ENCODE measurements at regions not wholly inside any gene's neighbourhood (a gene's known extent, or its start where the extent isn't known, plus 50 kb on each side); places are given as distances from the start of the nearest gene placed in this dataset.

DNA sequence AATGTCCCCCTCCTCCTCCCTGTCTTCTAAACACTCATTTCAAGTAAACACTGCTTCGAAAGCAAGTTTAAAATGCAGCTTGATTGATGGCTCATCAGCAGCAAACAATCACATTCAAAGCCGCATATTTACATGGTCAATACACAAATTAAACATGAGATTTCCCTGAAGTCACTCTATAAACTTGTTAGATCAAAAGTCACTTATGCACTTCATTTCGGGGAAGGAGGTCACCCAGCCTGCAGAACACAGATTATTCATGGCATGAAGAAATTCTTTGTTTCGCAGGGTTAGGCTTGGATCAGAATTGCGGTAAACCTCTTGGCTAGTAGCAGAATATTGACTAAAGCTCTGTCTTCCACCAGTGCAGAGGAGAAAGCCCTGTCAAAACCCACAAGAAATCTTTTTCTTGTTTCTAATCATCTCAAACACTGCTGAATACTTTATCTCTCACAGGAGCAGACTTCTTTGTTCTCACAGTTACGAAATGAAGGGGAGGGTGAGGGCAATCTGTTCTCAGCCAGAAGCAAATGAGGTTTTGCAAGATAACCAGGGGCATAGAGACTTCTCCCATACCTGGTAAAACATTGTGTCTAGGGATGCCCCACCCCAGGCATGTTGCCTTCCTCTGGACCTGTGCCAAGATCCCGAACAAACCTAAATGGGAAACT, 133.3 kb upstream of the CHL1 start:
- Histone ChIP-seq H3F3A (ENCODE audit: control insufficient read depth, insufficient read depth) (no peaks in the 10 kb centered on the region), H3K4me2 (ENCODE audit: low read length) (no peak overlapping the region), H3K4me1 (ENCODE audit: control insufficient read depth, low read length) (no peaks in the 10 kb centered on the region), H4K20me1 (ENCODE audit: control insufficient read depth, insufficient read depth, low read depth, low read length) (no peaks in the 10 kb centered on the region), H3K27ac (ENCODE audit: low read depth, low read length) (no peak overlapping the region), H3K9me2 (replicated peaks; ENCODE audit: control insufficient read depth, low read length) (no peaks in the 10 kb centered on the region), H3K27me3 (ENCODE audit: control insufficient read depth, low read length) (no peaks in the 10 kb centered on the region), H3K4me3 (ENCODE audit: low read length) (no peak overlapping the region), H3K36me3 (ENCODE audit: control insufficient read depth, low read length) (no peaks in the 10 kb centered on the region), H3K79me2 (ENCODE audit: control insufficient read depth, low read length) (no peaks in the 10 kb centered on the region), H3K9me3 (ENCODE audit: control insufficient read depth, insufficient read depth, low read length) (no peaks in the 10 kb centered on the region)
- TF ChIP-seq CTCF (IDR thresholded peaks at IDR 0.05; ENCODE audit: low read depth, low read length, poor library complexity, severe bottlenecking) (no peak), EZH2phosphoT487 (IDR thresholded peaks at IDR 0.05; ENCODE audit: borderline replicate concordance, low read length) (no peak)

GRCh38 chr3:69690-70089, 126.9 kb upstream of the CHL1 start:
- Histone ChIP-seq H3K4me3 (ENCODE audit: low read length) (no peak overlapping the region), H3F3A (ENCODE audit: control insufficient read depth, insufficient read depth) (no peaks in the 10 kb centered on the region), H3K79me2 (ENCODE audit: control insufficient read depth, low read length) (no peaks in the 10 kb centered on the region), H3K27ac (ENCODE audit: low read depth, low read length) (no peak overlapping the region), H3K4me2 (ENCODE audit: low read length) (no peak overlapping the region), H3K9me3 (ENCODE audit: control insufficient read depth, insufficient read depth, low read length) (no peaks in the 10 kb centered on the region), H3K27me3 (ENCODE audit: control insufficient read depth, low read length) (no peaks in the 10 kb centered on the region), H3K36me3 (ENCODE audit: control insufficient read depth, low read length) (no peaks in the 10 kb centered on the region), H3K9me2 (replicated peaks; ENCODE audit: control insufficient read depth, low read length) (no peaks in the 10 kb centered on the region), H4K20me1 (ENCODE audit: control insufficient read depth, insufficient read depth, low read depth, low read length) (no peaks in the 10 kb centered on the region), H3K4me1 (ENCODE audit: control insufficient read depth, low read length) (no peaks in the 10 kb centered on the region)
- no peak for TF ChIP-seq EZH2phosphoT487 (IDR thresholded peaks at IDR 0.05; ENCODE audit: borderline replicate concordance, low read length)
- no peak for TF ChIP-seq CTCF (IDR thresholded peaks at IDR 0.05; ENCODE audit: low read depth, low read length, poor library complexity, severe bottlenecking)

GRCh38 chr3:72776-73175, 123.8 kb upstream of the CHL1 start:
- no peaks in the 10 kb centered on the region for H3K4me1 ChIP-seq (ENCODE audit: control insufficient read depth, low read length)
- no peaks in the 10 kb centered on the region for H3K9me2 ChIP-seq (replicated peaks; ENCODE audit: control insufficient read depth, low read length)
- TF ChIP-seq CTCF (IDR thresholded peaks at IDR 0.05; ENCODE audit: low read depth, low read length, poor library complexity, severe bottlenecking) (no peak), EZH2phosphoT487 (IDR thresholded peaks at IDR 0.05; ENCODE audit: borderline replicate concordance, low read length) (no peak)
- H3K4me2 ChIP-seq (ENCODE audit: low read length) = no peak overlapping the region
- no peaks in the 10 kb centered on the region for H3K79me2 ChIP-seq (ENCODE audit: control insufficient read depth, low read length)
- no peaks in the 10 kb centered on the region for H4K20me1 ChIP-seq (ENCODE audit: control insufficient read depth, insufficient read depth, low read depth, low read length)
- H3K4me3 ChIP-seq (ENCODE audit: low read length) = no peak overlapping the region
- no peak overlapping the region for H3K27ac ChIP-seq (ENCODE audit: low read depth, low read length)
- no peaks in the 10 kb centered on the region for H3F3A ChIP-seq (ENCODE audit: control insufficient read depth, insufficient read depth)
- H3K36me3 ChIP-seq (ENCODE audit: control insufficient read depth, low read length) = no peaks in the 10 kb centered on the region
- no peaks in the 10 kb centered on the region for H3K9me3 ChIP-seq (ENCODE audit: control insufficient read depth, insufficient read depth, low read length)
- no peaks in the 10 kb centered on the region for H3K27me3 ChIP-seq (ENCODE audit: control insufficient read depth, low read length)
